ENCODE measurements at regions not wholly inside any gene's neighbourhood (a gene's known extent, or its start where the extent isn't known, plus 50 kb on each side); places are given as distances from the start of the nearest gene placed in this dataset.

DNA sequence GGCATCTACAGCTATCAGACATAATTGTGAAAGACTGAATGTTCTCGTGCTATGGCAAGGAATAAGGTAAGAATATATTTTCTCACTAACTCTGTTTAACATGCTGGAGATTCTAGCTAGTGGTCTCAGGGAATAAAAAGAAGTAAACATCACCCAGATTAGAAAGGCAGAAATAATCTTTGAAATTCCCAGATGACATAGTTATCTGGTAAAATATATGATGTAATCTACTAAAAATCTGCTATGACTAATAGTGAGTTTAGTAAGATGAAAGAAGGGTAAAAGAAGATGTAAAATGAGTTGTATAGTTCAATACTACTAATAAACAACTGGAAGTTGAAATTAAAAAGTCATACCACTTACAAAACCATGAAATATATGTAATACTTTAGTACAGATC, 134.2 kb downstream of the DSC3 start:
- DNase-seq (ENCODE audit: low read depth in 2 of 2): peak in 1 of 2 donors; percentile 20

DNA sequence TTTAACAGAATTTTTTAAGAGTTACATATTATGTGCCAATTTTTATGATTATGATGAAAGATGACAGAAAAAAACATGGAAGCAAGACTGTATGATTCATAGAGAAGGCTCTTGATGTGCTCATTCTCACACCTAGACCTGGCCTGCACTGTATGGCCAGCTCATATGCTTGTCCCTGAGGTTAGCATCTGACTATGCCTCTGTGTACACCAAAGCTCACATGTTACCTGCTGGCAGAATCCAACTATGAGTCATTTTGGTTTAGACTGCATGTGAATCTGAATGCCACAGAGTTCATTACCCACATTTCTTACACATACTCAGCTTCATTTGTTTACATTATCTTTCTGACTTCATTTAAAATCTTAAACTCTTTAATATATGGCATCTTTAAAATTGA, 139.0 kb downstream of the DSC3 start:
- Histone ChIP-seq H3K4me2 (ENCODE audit: extremely low read depth, insufficient read depth, low read length) (no peak overlapping the region), H2AFZ (ENCODE audit: low read length) (no peak overlapping the region), H3K27me3 (ENCODE audit: control insufficient read depth, insufficient read depth, low read length) (no peaks in the 10 kb centered on the region), H3K4me3 (replicated peaks in 1 of 4; ENCODE audit: control extremely low read depth in 1 of 4, insufficient read depth in 1 of 4, low read depth in 3 of 4, low read length in 4 of 4) (no peak overlapping the region), H3K79me2 (ENCODE audit: control insufficient read depth, insufficient read depth, low read length) (no peaks in the 10 kb centered on the region), H4K20me1 (ENCODE audit: control insufficient read depth, extremely low read depth, insufficient read depth, low read length) (no peaks in the 10 kb centered on the region), H3K27ac (ENCODE audit: insufficient read depth, low read length) (no peak overlapping the region), H3K9ac (ENCODE audit: insufficient read depth, low read length) (no peak overlapping the region), H3K4me1 (ENCODE audit: control insufficient read depth, extremely low read depth, insufficient read depth, low read length) (no peaks in the 10 kb centered on the region), H3K9me3 (ENCODE audit: control insufficient read depth, insufficient read depth, low read depth, low read length) (no peaks in the 10 kb centered on the region), H3K36me3 (ENCODE audit: control insufficient read depth, insufficient read depth, low read length) (no peaks in the 10 kb centered on the region)
- no peak for TF ChIP-seq EZH2 (IDR thresholded peaks at IDR 0.05; ENCODE audit: low read length, missing control alignments)
- TF ChIP-seq, protein P1, sequence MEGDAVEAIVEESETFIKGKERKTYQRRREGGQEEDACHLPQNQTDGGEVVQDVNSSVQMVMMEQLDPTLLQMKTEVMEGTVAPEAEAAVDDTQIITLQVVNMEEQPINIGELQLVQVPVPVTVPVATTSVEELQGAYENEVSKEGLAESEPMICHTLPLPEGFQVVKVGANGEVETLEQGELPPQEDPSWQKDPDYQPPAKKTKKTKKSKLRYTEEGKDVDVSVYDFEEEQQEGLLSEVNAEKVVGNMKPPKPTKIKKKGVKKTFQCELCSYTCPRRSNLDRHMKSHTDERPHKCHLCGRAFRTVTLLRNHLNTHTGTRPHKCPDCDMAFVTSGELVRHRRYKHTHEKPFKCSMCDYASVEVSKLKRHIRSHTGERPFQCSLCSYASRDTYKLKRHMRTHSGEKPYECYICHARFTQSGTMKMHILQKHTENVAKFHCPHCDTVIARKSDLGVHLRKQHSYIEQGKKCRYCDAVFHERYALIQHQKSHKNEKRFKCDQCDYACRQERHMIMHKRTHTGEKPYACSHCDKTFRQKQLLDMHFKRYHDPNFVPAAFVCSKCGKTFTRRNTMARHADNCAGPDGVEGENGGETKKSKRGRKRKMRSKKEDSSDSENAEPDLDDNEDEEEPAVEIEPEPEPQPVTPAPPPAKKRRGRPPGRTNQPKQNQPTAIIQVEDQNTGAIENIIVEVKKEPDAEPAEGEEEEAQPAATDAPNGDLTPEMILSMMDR (conservative IDR thresholded peaks at IDR 0.05 in 1 of 2, IDR thresholded peaks at IDR 0.05 in 1 of 2; ENCODE audit: low read depth in 1 of 2, low read length in 2 of 2): no peak
- peak; percentile 2 to 90 for DNase-seq (ENCODE audit: low read depth in 2 of 2)

More for the DNA sequence above, 134.2 kb downstream of the DSC3 start:
- Histone ChIP-seq H3K27me3 (ENCODE audit: control insufficient read depth, insufficient read depth, low read length) (no peaks in the 10 kb centered on the region), H3K4me3 (replicated peaks in 1 of 4; ENCODE audit: control extremely low read depth in 1 of 4, insufficient read depth in 1 of 4, low read depth in 3 of 4, low read length in 4 of 4) (no peak overlapping the region), H3K9me3 (ENCODE audit: control insufficient read depth, insufficient read depth, low read depth, low read length) (no peaks in the 10 kb centered on the region), H3K79me2 (ENCODE audit: control insufficient read depth, insufficient read depth, low read length) (no peaks in the 10 kb centered on the region), H3K36me3 (ENCODE audit: control insufficient read depth, insufficient read depth, low read length) (no peaks in the 10 kb centered on the region), H3K4me2 (ENCODE audit: extremely low read depth, insufficient read depth, low read length) (no peak overlapping the region), H3K27ac (ENCODE audit: insufficient read depth, low read length) (no peak overlapping the region), H3K9ac (ENCODE audit: insufficient read depth, low read length) (no peak overlapping the region), H2AFZ (ENCODE audit: low read length) (no peak overlapping the region), H3K4me1 (ENCODE audit: control insufficient read depth, extremely low read depth, insufficient read depth, low read length) (no peaks in the 10 kb centered on the region), H4K20me1 (ENCODE audit: control insufficient read depth, extremely low read depth, insufficient read depth, low read length) (no peaks in the 10 kb centered on the region)
- TF ChIP-seq EZH2 (IDR thresholded peaks at IDR 0.05; ENCODE audit: low read length, missing control alignments): no peak
- TF ChIP-seq, protein P1 (conservative IDR thresholded peaks at IDR 0.05 in 1 of 2, IDR thresholded peaks at IDR 0.05 in 1 of 2; ENCODE audit: low read depth in 1 of 2, low read length in 2 of 2): no peak

DNA sequence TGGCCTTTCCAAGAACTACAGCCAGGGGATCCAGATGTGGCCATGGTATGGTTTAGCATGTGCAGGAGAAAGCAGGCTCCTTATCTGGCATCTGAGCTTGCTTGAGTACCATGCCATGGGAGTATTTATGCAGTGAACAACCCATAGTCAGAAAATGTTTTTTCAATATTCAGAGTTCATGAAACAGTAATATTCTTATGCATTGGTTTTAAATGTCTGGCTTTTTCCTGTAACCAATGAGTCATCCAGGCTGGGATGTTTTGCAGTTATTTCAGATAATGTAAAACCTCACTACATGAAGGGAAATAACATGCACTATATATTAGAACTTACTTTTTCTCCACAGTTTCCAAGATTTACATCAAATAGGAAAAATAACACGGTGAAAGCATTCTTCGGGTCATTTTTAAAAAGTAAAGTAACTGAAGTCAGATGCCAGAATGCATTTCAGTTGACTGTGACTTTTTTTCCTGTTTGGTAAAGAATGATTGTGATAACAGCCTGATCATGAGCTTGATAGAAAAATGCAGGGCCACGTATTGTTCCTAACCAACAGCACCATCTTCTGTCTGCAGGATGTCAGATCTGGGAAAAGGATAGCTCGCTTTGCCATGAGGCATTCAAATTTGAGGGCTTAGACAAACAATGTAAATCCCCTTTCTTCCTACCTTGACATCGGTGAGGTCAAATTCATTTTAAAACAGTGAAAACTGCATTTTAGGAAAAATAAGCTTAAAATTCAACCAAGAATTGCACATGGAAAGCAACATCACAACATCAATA, 152.8 kb downstream of the DSC3 start:
- DNase-seq (ENCODE audit: low read depth in 2 of 2): peak; percentile 0 to 23
- no peak for TF ChIP-seq EZH2 (IDR thresholded peaks at IDR 0.05; ENCODE audit: low read length, missing control alignments)
- TF ChIP-seq, protein P1 (conservative IDR thresholded peaks at IDR 0.05 in 1 of 2, IDR thresholded peaks at IDR 0.05 in 1 of 2; ENCODE audit: low read depth in 1 of 2, low read length in 2 of 2): no peak
- Histone ChIP-seq H3K9me3 (ENCODE audit: control insufficient read depth, insufficient read depth, low read depth, low read length) (no peaks in the 10 kb centered on the region), H2AFZ (ENCODE audit: low read length) (no peak overlapping the region), H3K36me3 (ENCODE audit: control insufficient read depth, insufficient read depth, low read length) (no peaks in the 10 kb centered on the region), H3K27ac (ENCODE audit: insufficient read depth, low read length) (no peak overlapping the region), H3K9ac (ENCODE audit: insufficient read depth, low read length) (no peak overlapping the region), H3K27me3 (ENCODE audit: control insufficient read depth, insufficient read depth, low read length) (no peaks in the 10 kb centered on the region), H3K4me1 (ENCODE audit: control insufficient read depth, extremely low read depth, insufficient read depth, low read length) (no peaks in the 10 kb centered on the region), H4K20me1 (ENCODE audit: control insufficient read depth, extremely low read depth, insufficient read depth, low read length) (no peaks in the 10 kb centered on the region), H3K4me3 (replicated peaks in 1 of 4; ENCODE audit: control extremely low read depth in 1 of 4, insufficient read depth in 1 of 4, low read depth in 3 of 4, low read length in 4 of 4) (no peak overlapping the region), H3K4me2 (ENCODE audit: extremely low read depth, insufficient read depth, low read length) (no peak overlapping the region), H3K79me2 (ENCODE audit: control insufficient read depth, insufficient read depth, low read length) (no peaks in the 10 kb centered on the region)

Data from fibroblast of lung (primary cell).